Suppressor macrophage treated with lipopolysaccharide for 1 hour (primary cell): ENCODE measurements at regions not wholly inside any gene's neighbourhood (a gene's known extent, or its start where the extent isn't known, plus 50 kb on each side); places are given as distances from the start of the nearest gene placed in this dataset.

ENCODE experiments used
- DNase-seq, 3 donors: peaks; one replicate each; pipeline ENCODE4 v3.0.0-alpha.2; 2020 to 2022

DNA sequence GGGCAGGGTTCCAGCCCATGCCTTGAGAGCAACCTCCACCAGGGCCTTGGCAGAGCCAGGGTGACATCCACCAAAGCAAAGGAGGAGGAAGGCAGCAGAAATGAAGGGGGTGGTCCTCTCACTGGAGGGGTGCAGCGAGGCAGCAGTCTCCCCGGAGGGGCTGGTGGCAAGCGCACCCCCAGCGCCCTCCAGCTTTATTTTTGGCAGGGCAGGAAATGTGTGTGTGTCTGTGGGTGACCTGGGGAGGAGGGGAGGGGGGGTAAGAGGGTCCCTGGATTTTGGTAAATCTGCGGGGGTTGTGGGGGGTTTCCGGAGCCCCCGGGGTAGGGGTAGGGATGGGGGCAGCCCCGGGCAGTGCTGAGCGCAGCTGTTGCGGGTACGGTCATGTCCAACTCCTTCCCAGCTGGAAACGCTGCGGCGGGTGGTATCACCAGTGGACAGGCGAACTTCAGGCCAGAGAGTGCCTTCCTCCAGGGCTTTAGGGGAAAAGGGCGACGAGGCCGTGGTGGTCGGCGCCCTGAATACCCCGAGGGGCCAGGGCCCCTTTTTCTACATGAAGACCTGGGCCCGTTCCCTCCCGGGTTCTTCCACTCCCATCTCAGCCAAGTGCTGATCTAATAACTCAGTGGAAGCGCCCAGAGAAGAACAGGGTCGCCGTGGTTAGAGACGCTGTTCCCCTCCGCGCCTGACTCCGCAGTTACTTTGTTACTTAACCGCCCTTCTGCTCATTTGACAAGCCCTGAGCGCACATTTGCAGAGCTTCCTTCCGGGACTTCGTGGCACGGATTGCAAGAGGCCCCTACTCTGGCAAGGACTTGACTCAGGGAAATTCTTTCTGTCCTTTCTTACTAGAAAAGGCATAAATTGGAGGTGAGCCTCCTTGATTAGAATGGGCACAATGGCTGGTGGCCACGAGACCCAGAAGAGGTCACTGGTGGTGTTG, 55.2 kb downstream of the FOS start:
- DNase-seq, result peak; percentile 72 to 80 (median 78)

DNA sequence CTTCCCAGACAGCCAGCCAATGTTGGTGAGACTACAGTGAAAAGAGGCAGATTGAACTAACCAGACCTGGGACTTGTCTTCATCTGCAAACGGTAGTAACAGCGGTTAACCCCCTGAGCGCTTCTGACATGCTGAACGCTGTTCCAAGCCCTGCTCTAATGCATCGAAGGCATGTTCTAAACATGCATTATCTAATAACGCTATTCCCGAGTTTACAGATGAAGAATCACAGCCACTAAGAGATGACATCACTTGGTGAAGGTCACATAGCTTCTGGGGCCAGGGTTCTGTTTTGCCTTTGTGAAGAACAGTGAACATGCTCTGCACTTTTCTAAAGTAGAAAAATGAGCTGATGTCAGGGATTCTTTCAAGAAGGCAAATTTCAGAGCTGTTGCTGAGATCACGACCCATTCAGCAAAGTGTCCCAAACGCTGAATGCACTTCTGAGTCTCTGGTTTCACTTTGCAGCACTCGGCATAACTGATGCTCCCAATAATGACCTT, 56.0 kb downstream of the FOS start:
- DNase-seq, result peak; percentile 42 to 63 (median 58)

DNA sequence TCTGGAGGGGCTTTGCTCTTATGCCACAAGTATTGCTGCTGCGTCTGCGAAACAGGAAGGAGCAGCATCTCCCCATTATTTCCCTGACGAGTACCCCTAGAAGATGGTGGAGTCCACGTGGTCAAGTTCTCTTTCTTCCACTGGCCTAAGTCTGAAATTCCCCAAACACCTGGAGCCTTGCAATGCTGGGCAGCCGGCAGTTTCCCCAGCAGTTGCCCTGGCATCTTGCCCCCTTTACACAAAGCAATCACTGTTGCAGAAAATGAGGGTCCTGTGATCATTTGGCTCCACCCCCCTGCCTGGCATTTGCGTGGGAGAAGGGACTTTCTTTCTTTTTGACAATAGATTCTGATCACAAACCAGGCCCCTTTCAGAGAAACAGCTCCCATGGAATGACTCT, 56.9 kb downstream of the FOS start:
- peak in 2 of 3 donors; percentile 35 to 37 for DNase-seq

DNA sequence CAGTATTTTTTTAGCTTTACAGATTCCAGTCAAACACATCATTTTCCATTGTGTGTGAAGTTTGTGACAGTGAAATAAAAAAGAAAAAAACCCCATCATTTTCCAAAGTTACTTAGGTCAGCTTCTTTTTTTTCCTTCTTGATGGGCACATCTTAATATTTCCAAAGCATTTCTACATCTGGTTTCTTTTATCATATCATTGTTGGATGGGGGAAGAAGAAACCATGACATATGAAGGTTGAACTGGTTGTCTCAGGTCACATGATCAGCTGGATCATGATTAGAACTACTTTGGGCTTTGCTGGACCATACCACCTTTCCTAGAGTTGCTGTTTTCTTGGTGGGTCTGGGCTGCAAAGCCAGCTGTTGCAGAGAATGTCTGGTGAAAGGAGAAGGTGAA, 59.8 kb downstream of the FOS start:
- peak; percentile 45 to 79 (median 68) for DNase-seq

DNA sequence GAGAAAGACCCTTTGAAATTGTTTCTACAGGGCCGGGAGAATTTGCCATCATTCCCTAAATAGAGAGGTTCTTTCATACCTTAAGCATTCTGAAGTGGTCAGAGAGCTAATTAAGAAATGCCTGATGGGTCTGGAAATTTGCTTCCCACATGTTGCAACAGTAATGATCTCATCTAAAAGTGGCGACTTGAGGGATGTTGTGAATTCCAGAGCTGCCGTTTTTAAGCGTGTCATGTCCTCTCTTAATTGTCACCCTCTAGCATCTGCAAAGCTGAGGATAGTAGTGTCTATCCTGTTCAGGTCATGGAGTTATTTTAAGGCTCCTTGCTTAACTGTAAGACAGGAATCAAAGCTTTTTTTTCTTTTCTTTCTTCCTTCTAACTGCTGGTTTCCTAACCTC, 60.4 kb downstream of the FOS start:
- DNase-seq, result peak; percentile 78 to 90 (median 89)

DNA sequence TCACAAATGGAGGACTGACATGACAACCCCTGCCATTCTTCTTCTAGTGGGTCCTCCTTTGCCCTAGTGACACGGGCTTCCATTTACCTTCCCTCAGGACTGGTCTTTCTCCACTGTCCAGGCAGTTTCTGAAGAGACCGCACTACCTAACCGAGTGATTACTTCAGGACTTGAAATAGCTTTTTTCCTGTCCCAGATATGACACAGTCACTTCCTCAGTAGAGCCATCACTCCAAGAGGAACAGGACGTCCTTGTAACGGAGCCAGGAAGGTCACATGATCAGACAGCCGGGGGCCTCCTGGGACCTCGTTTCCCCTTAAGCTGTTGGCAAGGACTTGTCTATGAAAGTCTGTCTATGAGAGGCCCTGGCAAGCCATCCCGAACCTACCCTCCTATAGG, 62.3 kb downstream of the FOS start:
- peak; percentile 70 to 85 (median 76) for DNase-seq

DNA sequence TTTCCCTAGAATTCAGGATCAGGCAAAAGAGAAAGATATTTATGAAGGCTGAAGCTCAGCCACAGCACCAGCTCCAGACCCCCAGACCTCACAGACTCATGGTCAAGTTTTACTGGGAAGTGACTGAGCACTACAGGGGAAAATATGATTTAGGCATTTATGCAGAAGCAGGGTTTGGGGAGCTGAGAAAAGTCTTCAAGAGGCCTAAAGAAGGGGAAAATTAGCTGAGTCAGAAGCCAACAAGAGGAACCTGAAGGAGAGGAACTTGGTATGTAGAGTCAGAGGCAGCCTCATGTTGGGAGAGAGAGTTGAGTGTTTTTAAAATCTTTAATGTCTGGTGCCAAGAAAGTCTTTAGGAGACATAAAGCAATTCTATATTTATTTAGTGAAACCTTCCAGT, 63.0 kb downstream of the FOS start:
- DNase-seq, result peak; percentile 85 to 97 (median 93)

DNA sequence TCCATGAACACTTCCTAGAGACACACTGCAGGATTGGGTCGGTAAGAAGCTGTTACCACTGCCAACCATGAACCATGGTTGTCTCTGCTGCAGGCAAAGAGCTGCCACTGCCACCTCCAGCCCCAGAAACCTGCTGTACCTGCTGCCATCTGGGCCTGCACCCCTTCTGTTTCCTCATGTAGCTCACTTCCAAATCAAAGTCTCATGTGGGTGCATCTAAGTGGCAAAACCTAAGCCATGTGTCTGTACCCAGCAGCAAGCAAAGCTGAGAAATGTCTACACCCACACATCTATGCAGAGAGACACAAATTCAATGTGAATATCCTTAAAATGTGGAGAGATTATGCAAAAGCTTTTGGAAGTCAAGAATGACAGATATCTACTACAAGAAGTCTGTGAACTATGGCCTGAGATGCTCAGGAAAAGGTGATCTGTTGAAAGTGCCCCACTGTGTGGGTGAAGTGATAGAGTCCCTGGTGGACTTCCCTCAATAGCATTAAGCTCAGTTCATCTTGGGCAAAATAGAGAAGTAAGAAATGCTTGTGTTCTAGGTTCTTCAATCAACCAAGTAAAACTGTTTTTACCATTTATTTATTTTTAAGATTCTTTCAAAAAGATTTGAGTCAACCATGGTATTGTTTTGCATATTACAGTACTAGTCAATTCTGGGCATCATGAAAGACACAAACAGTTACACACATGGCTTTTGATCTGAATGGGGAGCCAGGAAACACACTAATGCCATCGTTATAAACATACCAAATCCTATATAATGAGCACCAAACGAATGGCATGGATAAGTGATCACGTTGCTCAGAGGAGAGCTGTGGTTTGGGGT, 64.4 kb downstream of the FOS start:
- DNase-seq, result peak; percentile 59 to 74 (median 64)

DNA sequence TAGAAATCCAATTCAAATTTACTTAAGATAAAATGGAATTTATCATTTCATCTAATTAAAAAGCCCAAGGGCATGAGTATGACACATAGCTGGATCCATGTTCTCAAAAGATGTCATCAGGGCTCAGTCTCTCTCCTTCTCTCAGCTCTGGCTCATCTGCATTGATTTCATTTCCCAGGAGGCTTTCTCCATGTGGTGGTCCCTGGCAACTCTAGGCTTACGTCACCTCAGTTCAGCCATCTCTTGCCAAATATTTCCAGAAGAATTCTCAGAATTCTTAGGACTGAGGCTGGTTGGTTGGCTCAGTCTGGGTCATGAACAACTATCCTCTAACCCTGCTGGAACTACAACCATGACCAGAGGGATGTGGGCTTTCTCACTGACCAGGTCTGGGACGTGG, 65.3 kb downstream of the FOS start:
- peak; percentile 20 to 59 (median 34) for DNase-seq

DNA sequence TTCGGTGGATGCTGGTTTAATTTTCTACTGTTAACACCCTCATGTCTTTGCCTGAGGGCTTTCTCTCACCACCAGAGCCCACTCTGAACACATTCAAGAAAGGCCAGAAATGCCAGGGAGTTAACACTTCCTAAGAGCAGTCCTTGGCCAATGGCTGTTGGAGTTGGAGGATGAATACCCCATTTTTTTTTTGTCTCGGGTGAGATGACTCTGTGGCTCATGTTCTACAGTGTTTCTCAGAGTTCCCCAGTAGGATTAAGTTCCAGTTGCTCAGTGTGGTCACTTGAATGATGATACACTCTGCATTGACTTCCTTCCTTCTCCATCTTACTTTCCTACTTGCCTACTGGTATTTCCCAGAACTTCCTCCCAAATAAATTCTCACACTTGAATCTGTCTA, 65.8 kb downstream of the FOS start:
- DNase-seq, result peak; percentile 78 to 92 (median 85)

DNA sequence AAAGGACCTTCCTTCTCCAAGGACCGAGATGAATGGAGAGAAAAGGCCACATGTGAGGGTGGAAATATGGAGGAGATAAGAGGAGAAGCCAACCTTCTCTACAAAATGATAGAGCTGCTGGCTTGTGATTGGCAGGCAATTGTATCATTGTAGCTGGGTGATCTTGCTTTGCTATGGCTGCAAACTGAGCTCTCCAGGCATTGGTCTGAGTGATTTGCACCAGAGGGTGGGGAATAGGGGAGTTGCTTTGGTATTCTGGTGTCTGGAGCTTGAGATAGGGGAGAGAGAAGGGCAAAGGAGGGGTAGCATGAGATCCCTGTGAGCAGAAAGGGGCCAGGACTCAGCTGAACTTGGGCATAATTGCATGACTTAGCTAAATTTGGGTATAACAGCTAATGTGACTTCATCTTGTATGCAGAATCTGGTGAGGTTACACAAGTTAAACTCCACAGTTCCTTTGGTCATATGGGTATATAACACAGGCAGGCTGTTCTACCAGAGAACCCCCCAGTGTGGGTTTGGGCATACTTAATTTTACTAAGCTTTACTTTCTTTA, 72.0 kb downstream of the FOS start:
- DNase-seq, result no peak

DNA sequence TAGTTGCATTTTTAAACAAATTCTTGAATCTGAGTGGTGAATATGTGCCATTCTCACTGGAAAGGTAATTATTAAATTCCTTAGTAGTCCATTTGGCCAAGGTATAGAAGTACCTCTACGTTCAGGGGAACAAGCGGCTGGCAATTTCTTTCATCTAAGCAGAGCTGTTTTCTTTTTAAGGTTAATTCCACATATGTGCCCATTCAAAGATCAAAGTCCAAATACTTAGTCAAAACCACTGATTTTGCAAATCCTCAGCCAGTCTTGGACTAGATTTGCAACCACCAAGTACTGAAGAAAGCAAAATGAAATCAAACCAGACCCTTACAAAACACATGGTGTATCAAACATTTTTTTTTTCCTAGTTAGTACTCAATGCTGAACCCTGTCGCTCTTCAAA, 68.7 kb upstream of the JDP2 start:
- no peak for DNase-seq

DNA sequence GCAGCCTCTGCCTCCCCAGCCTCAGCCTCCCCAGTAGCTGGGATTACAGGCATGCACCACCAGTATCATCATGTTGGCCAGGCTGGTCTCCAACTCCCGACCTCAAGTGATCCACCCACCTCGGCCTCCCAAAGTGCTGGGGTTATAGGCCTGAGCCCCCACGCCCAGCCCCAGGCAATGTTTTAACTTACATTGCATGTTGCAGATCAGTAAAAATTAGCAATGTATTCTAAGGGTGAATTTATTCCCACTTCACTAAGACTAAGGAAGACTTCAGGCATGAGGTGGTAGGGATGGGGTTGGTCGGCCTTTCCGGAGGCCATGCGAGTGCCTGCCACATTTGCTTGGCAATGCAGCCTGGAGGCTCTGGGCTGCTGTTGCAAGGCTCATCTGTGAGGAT, 66.8 kb upstream of the JDP2 start:
- DNase-seq, result no peak

DNA sequence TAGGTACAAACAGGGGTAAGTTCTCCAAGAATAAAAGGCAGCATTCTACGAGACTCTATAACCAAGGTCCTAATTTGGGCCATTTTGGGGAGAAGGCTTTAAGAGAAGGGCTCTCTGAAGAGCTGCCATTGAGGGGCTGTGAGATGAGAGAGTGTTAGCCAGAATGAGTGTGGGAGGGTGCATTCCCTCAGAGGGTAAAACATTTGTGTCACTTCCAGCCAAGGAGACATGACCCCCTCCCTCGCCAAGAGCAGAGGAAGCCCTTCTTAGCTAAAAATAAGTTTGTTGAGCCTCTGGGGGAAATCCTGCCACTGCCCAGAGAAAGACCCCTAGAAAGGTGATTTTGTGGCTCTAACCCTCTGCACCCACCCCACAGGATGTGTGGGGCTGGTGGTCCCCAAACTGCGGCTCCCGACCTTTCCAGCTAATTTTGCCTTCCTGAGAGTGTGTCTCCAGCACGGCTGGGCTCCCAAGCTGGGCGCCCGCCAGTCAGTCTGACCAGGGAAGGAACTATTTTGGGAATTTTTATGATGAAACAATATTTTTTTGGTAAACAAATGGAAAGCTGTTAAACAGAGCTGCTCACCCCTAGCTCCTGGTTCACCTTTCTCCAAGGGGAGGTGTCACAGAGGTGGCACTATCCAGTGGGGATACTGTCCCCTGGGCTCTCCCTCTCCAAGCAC, 65.9 kb upstream of the JDP2 start:
- DNase-seq, result no peak

DNA sequence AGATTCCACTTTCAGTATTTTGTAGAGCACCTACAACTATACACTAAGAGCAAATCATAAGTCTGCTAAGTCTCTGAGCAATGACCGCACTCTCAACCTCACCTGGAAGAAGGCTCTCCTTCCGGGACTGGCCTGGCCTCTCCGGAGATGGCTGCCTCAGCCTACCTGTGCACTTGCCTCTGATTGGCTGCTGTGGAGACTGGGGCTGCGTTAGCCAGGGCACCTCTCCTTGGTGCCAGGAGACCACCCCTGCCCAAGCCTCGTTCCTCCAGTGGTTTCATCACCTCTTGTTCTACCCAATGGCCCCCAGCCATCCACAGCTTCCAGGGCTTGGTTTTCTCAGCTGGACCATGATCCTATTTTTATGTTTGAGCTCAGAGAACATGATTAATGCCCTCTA, 64.7 kb upstream of the JDP2 start:
- no peak for DNase-seq

DNA sequence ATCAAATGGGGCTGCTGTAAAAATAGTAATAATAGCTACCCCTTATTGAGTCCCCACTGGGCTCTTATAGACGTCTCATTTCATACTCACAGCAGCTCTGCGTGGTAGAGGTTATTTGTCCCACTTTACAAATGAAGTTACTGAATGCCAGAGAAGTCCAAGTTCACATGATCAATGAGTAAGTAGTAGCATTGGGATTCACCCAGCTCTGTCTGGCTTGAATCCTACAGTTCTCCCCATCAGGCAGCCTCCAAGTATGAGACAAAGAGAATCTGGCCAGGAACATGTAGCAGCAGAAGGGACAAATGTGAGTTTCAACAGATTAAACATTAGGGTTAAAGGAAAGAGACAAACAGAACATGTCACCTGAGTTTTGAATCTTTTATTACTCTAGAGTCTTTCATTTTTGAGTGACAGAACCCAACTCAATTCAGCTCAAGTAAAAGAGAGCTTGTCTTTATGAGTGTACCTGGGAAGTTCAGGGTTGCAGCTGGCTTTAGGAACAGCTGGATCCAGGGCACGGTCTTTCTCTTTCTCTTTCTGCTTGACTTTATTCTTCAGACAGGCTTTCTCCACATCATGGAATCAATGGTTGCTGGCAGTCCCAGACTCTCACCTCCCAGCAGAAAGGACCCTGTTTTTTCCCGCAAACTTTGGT, 64.1 kb upstream of the JDP2 start:
- peak in 1 of 3 donors; percentile 30 for DNase-seq

DNA sequence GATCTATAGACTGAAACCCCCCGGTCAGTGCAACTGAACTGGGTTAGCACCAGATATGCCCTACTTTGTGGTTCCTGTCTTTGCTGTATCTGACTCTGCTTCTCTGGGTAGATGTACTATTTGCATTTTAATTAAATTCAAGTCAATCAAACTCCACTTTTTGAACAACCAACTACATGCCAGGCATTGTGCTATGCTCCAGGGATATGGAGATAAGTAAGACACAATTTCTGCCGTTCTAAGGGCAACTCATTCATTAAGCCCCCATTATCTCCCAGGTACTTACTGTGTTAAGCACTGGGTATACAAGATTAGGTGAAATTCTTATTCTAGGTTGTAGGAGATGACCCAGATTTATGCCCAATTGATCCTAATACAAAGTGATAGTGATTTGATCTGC, 62.7 kb upstream of the JDP2 start:
- no peak for DNase-seq

DNA sequence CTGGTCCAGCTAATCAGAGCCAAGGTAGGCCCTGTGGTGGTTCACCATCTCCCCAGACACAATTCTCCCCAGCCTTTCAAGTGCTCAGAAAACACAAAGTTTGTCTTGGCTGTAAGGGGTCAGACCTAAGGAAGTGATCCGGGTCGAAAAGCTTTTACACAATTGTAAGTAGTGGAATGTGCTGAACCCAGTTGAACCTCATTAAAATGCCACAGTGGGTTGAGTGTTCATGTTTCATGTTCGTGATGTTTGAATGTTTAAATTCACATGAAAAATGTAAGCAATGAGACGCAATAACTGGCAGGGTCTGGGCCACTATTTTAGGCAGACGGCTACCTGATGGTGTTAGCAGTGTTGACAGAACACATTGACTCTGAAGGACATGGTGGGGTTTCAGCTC, 60.9 kb upstream of the JDP2 start:
- DNase-seq, result no peak

DNA sequence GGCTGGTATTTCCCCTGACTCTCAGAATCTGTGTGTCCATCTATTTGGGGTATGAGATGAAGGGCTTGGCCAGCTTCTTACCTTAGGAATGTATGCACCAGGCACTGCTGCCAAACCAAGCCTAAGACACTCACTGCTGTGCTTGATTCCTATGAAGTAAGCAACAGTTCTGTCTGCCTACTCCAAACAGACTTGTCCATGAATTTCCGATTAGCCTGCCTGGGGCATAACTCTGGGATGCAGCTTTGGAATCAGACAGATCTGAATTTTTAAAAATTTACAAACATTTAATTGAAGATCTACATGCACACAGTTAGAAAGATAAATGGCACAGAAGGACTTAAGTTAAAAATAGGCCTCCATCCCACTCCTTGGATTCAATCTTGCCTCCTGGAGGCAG, 59.5 kb upstream of the JDP2 start:
- no peak for DNase-seq

DNA sequence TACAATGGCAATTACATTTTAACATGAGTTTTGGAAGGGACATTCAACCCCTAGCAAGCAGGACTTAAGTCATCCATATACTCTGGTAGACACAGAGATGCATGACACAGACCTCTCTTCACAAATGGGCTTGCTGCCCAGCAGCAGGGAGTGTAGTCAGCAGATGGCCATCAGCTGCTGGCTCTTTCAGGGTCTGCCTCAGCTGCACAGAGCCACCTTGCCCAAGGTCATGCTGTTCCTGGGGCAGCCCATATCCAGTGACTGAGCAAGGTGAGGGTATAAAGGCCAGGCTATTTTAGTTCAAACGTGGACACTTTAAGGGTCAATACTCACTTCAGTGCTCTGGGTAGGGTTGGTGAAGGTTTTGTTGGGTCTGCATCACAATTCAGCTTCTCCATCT, 58.3 kb upstream of the JDP2 start:
- no peak for DNase-seq

DNA sequence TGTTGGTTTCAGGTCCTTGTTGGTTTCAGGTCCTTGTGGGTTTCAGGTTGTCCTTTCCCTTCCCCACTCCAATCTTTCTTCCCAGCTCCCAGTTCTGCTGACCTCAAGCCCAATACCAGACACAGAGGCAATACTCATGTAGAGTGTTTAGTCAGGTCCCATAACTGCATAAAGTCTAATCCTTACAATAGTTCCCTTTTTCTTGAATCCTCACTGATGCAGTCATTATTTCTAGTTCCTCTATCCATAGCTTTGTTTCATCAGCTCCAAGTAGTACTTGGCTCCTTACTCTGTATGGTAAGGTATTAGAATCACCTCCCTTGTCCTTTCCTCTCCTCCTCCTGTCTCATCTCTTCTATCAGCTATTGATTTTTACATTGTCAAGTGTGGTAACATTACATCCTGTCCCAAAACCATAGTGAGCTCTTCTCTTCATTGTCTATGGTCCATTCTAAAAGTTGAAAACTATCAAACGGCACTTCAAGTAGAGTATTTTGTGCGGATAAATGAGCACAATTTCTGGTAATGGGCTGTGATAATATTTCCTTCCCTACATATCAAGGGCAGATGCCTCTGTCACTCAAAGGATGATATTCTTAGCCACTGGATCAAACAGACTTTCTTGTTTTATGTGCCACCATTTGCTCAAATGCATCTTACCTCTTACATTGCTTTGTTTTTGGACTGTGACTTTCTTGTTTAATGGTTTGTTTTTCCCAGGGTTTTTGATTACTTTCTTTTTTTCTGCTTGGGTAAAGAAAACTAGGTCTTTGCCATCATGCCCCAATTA, 57.2 kb upstream of the JDP2 start:
- peak; percentile 50 to 88 (median 88) for DNase-seq
